Liver (tissue), 8 donors: ENCODE measurements at regions not wholly inside any gene's neighbourhood (a gene's known extent, or its start where the extent isn't known, plus 50 kb on each side); places are given as distances from the start of the nearest gene placed in this dataset.

Experiments used
- DNase-seq: peaks from one replicate; pipeline ENCODE4 v3.0.0-alpha.2; 2017; ENCODE audit warnings: low spot score
- H3K27ac ChIP-seq, 2 donors: one replicate each; pipeline ENCODE4 v1.7.0; 2013; ENCODE audit warnings: inconsistent platforms in 2 of 2, low read length in 2 of 2, control low read depth in 1 of 2, low read depth in 1 of 2, mild to moderate bottlenecking in 1 of 2
- H3K27me3 ChIP-seq, 4 donors: one replicate each; pipeline versions ENCODE4 v1.6.1 to v1.7.0; 2013; ENCODE audit warnings: low read length in 3 of 4, inconsistent platforms in 1 of 4, mild to moderate bottlenecking in 1 of 4, moderate library complexity in 1 of 4; ENCODE audit not compliant: control insufficient read depth in 4 of 4, insufficient read depth in 4 of 4
- H3K36me3 ChIP-seq, 4 donors: one replicate each; pipeline versions ENCODE4 v1.6.1 to v1.7.0; 2013; ENCODE audit warnings: low read length in 3 of 4, mild to moderate bottlenecking in 3 of 4, low read depth in 1 of 4, moderate library complexity in 1 of 4; ENCODE audit not compliant: control insufficient read depth in 4 of 4, insufficient read depth in 3 of 4
- H3K4me1 ChIP-seq, 4 donors: one replicate each; pipeline versions ENCODE4 v1.6.1 to v1.7.0; 2013; ENCODE audit warnings: low read length in 3 of 4, mild to moderate bottlenecking in 3 of 4, moderate library complexity in 1 of 4; ENCODE audit not compliant: control insufficient read depth in 4 of 4, insufficient read depth in 4 of 4
- H3K4me3 ChIP-seq, 3 donors: one replicate each; pipeline versions ENCODE4 v1.6.1 to v1.7.0; 2013; ENCODE audit warnings: low read length in 3 of 3, control low read depth in 1 of 3, low read depth in 1 of 3, mild to moderate bottlenecking in 1 of 3
- H3K9ac ChIP-seq, 2 donors: one replicate each; pipeline ENCODE4 v1.7.0; 2013; ENCODE audit warnings: low read length in 2 of 2, mild to moderate bottlenecking in 2 of 2, moderate library complexity in 2 of 2, control low read depth in 1 of 2, low read depth in 1 of 2
- H3K9me3 ChIP-seq, 4 donors: one replicate each; pipeline versions ENCODE4 v1.6.1 to v1.7.0; 2013; ENCODE audit warnings: low read length in 3 of 4; ENCODE audit not compliant: control insufficient read depth in 4 of 4
- EGR1 ChIP-seq, 2 donors: IDR thresholded peaks; 2 replicates each; pipeline ENCODE4 v1.6.1; 2016 to 2018; ENCODE audit warnings: antibody characterized with exemption in 2 of 2, low read depth in 2 of 2
- FOXA1 ChIP-seq: IDR thresholded peaks from 2 replicates; pipeline ENCODE4 v1.6.1; 2016; ENCODE audit warnings: antibody characterized with exemption
- NR2F2 ChIP-seq: IDR thresholded peaks from 2 replicates; pipeline ENCODE4 v1.6.1; 2016; ENCODE audit warnings: antibody characterized with exemption
- RAD21 ChIP-seq, 2 donors: IDR thresholded peaks; 2 replicates each; pipeline ENCODE4 v1.6.1; 2016; ENCODE audit warnings: antibody characterized with exemption in 2 of 2, mild to moderate bottlenecking in 2 of 2
- RXRA ChIP-seq, 2 donors: IDR thresholded peaks; 2 replicates each; pipeline ENCODE4 v1.6.1; 2017 to 2018; ENCODE audit warnings: antibody characterized with exemption in 2 of 2, mild to moderate bottlenecking in 1 of 2
- SP1 ChIP-seq: IDR thresholded peaks from 2 replicates; pipeline ENCODE4 v1.6.1; 2018; ENCODE audit warnings: antibody characterized with exemption, mild to moderate bottlenecking
- TAF1 ChIP-seq: conservative IDR thresholded peaks from 2 replicates; pipeline ENCODE4 v1.6.1; 2016; ENCODE audit warnings: antibody characterized with exemption, mild to moderate bottlenecking
- YY1 ChIP-seq: IDR thresholded peaks from 2 replicates; pipeline ENCODE4 v1.6.1; 2016; ENCODE audit warnings: antibody characterized with exemption, mild to moderate bottlenecking
- WGBS: extraction: QIAGEN DNeasy Blood & Tissue Kit; methylation state at CpG from one replicate; pipeline ENCODE4 v1.1.7; 2013; 5-methylcytosine and 5-hydroxymethylcytosine counted together
- TF ChIP-seq, protein P1 (sequence below): IDR thresholded peaks from 2 replicates; pipeline ENCODE4 v1.6.1; 2016; ENCODE audit warnings: antibody characterized with exemption, mild to moderate bottlenecking
- TF ChIP-seq, protein P2 (sequence below): IDR thresholded peaks from 2 replicates; pipeline ENCODE4 v1.6.1; 2016; ENCODE audit warnings: antibody characterized with exemption
- TF ChIP-seq, protein P3 (sequence below): fragments of 150-350 bp; IDR thresholded peaks from 2 replicates; pipeline ENCODE4 v1.5.1; 2017; ENCODE audit warnings: improper control_type of control experiment, low read depth, low read length; ENCODE audit not compliant: missing input control
- TF ChIP-seq, protein P4 (sequence below): IDR thresholded peaks from 2 replicates; pipeline ENCODE4 v1.6.1; 2016; ENCODE audit warnings: antibody characterized with exemption
- TF ChIP-seq, protein P5 (sequence below): IDR thresholded peaks from 2 replicates; pipeline ENCODE4 v1.6.1; 2016; ENCODE audit warnings: antibody characterized with exemption
- donor health status: healthy.
- donor health status: healthy.
- donor health status: healthy.
- donor health status: healthy.
- donor health status: healthy.

DNA sequence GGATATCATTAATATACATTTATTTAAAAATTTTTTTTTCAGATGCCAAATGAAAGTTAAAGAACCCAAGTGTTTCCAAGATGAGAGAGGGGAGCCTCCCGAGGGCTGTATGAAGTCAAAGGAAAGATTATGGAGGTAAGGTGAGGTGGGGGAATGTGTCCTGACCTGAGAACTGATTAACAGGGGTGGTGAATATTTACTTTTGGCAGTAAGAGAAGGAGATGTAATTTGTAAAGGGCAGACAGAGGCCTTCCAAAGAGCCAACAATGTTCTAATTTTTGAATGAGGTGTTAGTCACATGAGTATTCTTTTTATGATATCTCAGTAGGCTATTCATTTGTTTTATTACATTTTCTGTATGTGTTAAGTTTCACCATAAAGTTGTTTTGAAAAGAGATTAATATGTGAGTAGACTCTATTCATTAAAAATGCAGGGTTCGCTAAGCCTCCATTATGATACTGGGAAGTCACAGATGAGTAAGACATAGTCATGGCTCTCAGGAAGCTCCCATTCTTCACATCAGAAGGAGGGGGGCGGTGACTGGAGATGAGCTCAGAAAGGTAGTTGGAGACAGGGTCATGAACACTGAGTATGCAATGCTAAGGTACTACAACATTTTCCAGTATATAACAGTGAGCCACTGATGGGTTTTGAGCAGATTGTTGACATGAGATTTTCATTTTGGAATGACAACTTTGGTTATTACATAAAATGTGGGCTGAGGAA lies 62.4 kb upstream of the TNFSF18 start:
- WGBS: 93% methylated on average over 3 of the region's 3 CpGs
- TF ChIP-seq TAF1: no peak
- no peaks in the 10 kb centered on the region for H3K36me3 ChIP-seq

DNA sequence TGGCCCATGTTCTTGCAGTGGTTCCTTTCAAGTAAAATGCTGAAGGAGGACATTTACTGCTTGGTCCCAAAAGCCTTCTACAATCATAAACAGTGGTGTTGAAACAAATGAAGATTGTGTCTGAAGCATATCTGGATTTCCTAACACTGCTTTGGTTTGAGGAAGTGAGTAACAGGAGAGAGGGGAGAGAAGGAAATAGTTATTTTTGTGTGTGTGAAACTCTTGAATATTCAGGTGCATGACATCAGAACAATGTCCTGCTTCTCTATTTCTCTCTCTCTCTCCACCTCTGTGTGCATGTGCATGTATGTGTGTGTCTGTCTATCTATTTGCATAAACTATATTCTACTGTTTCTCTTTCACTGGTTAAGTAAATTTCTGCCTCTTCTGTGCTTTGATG lies 61.4 kb upstream of the TNFSF18 start:
- Histone ChIP-seq H3K9me3 (no peaks in the 10 kb centered on the region), H3K27ac (no peak overlapping the region), H3K36me3 (no peaks in the 10 kb centered on the region), H3K9ac (no peak overlapping the region), H3K27me3 (no peaks in the 10 kb centered on the region), H3K4me1 (no peaks in the 10 kb centered on the region), H3K4me3 (no peak overlapping the region)
- TF ChIP-seq YY1 (no peak), RAD21 (IDR thresholded peaks at IDR 0.05) (no peak), RXRA (IDR thresholded peaks at IDR 0.05) (no peak), TAF1 (no peak), EGR1 (IDR thresholded peaks at IDR 0.05; ENCODE audit: low read depth in 2 of 2) (no peak), FOXA1 (no peak), NR2F2 (no peak)
- TF ChIP-seq, protein P1, sequence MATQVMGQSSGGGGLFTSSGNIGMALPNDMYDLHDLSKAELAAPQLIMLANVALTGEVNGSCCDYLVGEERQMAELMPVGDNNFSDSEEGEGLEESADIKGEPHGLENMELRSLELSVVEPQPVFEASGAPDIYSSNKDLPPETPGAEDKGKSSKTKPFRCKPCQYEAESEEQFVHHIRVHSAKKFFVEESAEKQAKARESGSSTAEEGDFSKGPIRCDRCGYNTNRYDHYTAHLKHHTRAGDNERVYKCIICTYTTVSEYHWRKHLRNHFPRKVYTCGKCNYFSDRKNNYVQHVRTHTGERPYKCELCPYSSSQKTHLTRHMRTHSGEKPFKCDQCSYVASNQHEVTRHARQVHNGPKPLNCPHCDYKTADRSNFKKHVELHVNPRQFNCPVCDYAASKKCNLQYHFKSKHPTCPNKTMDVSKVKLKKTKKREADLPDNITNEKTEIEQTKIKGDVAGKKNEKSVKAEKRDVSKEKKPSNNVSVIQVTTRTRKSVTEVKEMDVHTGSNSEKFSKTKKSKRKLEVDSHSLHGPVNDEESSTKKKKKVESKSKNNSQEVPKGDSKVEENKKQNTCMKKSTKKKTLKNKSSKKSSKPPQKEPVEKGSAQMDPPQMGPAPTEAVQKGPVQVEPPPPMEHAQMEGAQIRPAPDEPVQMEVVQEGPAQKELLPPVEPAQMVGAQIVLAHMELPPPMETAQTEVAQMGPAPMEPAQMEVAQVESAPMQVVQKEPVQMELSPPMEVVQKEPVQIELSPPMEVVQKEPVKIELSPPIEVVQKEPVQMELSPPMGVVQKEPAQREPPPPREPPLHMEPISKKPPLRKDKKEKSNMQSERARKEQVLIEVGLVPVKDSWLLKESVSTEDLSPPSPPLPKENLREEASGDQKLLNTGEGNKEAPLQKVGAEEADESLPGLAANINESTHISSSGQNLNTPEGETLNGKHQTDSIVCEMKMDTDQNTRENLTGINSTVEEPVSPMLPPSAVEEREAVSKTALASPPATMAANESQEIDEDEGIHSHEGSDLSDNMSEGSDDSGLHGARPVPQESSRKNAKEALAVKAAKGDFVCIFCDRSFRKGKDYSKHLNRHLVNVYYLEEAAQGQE: no peak
- TF ChIP-seq, protein P2, sequence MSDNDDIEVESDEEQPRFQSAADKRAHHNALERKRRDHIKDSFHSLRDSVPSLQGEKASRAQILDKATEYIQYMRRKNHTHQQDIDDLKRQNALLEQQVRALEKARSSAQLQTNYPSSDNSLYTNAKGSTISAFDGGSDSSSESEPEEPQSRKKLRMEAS: no peak
- DNase-seq: no peak

More for the DNA sequence above, 62.4 kb upstream of the TNFSF18 start:
- DNase-seq: no peak
- Histone ChIP-seq H3K27me3 (no peaks in the 10 kb centered on the region), H3K4me3 (no peak overlapping the region), H3K27ac (no peak overlapping the region), H3K4me1 (no peaks in the 10 kb centered on the region), H3K9me3 (no peaks in the 10 kb centered on the region), H3K9ac (no peak overlapping the region)

DNA sequence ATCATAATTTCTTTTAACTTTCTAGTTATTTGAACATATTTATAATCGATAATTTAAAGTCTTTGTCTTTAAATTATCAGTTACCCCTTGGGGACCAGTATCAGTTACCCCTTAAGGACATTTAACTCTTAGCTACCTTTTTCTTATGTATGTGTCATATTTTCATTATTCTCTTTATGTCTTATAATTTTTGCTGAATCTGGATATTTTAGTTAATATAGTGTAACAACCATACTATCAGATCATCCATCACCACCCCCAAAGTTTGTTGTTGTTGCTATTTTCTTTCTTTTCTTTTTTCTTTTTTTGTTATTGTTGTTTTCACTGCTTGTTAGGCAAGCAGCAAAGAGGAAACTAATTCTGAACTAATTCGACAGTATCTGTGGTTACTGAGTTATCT lies 57.0 kb upstream of the TNFSF18 start:
- TF ChIP-seq NR2F2: no peak
- TF ChIP-seq, protein P3, sequence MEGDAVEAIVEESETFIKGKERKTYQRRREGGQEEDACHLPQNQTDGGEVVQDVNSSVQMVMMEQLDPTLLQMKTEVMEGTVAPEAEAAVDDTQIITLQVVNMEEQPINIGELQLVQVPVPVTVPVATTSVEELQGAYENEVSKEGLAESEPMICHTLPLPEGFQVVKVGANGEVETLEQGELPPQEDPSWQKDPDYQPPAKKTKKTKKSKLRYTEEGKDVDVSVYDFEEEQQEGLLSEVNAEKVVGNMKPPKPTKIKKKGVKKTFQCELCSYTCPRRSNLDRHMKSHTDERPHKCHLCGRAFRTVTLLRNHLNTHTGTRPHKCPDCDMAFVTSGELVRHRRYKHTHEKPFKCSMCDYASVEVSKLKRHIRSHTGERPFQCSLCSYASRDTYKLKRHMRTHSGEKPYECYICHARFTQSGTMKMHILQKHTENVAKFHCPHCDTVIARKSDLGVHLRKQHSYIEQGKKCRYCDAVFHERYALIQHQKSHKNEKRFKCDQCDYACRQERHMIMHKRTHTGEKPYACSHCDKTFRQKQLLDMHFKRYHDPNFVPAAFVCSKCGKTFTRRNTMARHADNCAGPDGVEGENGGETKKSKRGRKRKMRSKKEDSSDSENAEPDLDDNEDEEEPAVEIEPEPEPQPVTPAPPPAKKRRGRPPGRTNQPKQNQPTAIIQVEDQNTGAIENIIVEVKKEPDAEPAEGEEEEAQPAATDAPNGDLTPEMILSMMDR: no peak
- TF ChIP-seq EGR1 (IDR thresholded peaks at IDR 0.05; ENCODE audit: low read depth in 2 of 2): no peak
- no peak for TF ChIP-seq FOXA1
- no peak for TF ChIP-seq YY1
- no peak for TF ChIP-seq RXRA (IDR thresholded peaks at IDR 0.05)
- no peak for TF ChIP-seq TAF1
- no peak for TF ChIP-seq SP1
- TF ChIP-seq, protein P4, sequence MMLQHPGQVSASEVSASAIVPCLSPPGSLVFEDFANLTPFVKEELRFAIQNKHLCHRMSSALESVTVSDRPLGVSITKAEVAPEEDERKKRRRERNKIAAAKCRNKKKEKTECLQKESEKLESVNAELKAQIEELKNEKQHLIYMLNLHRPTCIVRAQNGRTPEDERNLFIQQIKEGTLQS: no peak
- TF ChIP-seq, protein P5, sequence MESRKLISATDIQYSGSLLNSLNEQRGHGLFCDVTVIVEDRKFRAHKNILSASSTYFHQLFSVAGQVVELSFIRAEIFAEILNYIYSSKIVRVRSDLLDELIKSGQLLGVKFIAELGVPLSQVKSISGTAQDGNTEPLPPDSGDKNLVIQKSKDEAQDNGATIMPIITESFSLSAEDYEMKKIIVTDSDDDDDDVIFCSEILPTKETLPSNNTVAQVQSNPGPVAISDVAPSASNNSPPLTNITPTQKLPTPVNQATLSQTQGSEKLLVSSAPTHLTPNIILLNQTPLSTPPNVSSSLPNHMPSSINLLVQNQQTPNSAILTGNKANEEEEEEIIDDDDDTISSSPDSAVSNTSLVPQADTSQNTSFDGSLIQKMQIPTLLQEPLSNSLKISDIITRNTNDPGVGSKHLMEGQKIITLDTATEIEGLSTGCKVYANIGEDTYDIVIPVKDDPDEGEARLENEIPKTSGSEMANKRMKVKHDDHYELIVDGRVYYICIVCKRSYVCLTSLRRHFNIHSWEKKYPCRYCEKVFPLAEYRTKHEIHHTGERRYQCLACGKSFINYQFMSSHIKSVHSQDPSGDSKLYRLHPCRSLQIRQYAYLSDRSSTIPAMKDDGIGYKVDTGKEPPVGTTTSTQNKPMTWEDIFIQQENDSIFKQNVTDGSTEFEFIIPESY: no peak
- TF ChIP-seq, protein P2: no peak
- 92% methylated on average over 2 of the region's 2 CpGs for WGBS
- H3K4me3 ChIP-seq: no peak overlapping the region
- H3K4me1 ChIP-seq: no peaks in the 10 kb centered on the region
- no peak overlapping the region for H3K27ac ChIP-seq
- no peaks in the 10 kb centered on the region for H3K27me3 ChIP-seq
- no peak for DNase-seq
- no peak overlapping the region for H3K9ac ChIP-seq
- H3K9me3 ChIP-seq: peaks cover 0 to 6% (median 2%) of the 10 kb centered on the region in 4 donors
- no peaks in the 10 kb centered on the region for H3K36me3 ChIP-seq
